ENCODE measurements at regions not wholly inside any gene's neighbourhood (a gene's known extent, or its start where the extent isn't known, plus 50 kb on each side); places are given as distances from the start of the nearest gene placed in this dataset.
"Not testable (repeated sequence)": the region's sequence is repeated elsewhere in the genome, so short reads cannot be mapped to it uniquely, and the experiment has no call there.

DNA sequence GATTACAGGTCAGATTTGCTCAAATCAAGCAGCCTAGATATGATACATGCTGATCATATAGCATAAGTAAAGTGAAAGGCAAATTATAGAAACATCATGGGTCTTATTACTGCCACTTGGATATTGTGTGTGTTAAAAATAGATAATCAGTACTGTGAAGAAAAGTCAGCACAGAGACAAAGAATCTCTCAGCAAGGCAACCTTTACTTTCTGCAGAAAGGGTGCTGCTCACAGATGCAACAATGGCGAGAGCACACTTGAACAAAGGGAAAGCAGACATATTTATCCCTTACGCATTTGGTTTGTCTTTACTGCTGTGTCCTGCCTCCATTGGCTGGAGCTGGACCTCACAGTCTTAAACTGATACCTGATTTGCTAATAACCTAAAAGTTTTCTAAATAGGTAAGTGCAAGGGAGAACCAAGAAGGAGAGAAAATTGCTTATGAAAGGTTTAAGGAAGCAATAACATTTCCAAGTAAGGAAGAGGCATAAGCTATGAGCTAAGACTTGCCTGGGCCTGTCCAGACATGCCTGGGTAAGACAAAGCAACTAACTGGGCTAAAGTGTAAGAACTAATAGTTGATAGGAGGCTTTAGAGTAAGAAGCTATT is 1310.8 kb upstream of the LRRTM3 start:
- no peak for DNase-seq

DNA sequence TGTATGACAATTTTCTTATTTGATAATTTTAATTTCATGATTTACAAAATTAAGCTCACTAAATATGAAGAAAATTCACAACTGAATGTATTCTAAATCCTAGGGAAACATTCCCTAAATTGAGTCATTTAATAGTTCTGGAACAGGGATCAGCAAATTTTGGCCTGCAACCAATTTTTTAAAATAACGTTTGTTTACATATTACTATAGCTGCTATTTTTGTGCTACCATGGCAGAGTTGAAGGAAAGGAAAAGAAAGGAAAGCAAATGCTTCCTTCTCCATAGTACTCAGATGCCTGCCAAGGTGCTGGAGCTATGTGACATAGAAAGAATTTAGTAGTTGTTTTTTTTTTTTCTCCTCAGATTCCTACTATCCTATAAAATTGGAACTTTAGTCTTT is 1307.7 kb upstream of the LRRTM3 start:
- no peak for DNase-seq

DNA sequence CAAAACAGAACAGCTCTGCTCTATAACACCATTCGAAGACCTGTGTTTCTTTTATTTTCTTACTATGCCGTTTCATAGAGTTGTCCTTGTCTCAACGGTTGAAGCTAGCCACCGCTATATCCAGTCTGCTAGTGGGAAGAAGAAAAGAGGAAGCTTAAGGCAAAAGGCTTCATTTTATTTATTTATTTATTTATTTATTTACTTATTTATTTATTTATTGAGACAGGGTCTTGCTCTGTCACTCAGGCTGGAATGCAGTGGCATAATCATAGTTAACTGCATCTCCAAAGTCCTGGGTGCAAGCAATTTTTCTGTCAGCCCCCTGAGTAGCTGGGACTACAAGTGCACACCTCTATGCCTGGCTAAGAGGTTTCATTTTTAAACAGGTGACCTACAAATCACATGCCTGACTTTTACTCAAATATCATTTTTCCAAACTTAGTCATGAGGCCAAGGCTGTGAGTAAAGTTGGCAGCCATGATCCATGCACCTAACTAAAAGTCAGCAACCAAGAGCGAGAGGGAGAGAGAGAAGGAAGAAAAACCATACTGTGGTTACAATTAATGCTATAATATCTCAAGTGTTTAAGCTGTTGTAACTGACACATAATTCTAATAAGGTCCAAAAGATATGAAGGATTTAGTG is 1305.3 kb upstream of the LRRTM3 start:
- DNase-seq, result no peak

DNA sequence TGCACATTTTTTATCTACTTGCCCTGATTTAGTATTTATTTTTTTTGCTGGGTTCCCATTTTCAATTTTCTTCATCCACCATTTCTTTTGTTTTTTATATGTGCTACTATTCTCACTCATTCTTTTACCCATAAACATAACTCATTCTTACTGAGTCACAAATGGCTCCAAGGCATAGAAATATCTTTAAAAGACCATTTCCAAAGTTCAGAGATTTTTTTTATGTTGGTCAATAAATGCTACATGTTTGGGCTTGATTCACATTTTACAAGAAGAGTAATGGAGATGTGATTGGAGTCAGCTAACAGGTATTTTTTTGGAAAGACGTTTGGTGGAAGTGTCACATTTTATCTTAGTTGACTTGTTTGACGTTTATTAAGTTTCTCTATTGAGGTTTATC is 1303.2 kb upstream of the LRRTM3 start:
- no peak for DNase-seq

DNA sequence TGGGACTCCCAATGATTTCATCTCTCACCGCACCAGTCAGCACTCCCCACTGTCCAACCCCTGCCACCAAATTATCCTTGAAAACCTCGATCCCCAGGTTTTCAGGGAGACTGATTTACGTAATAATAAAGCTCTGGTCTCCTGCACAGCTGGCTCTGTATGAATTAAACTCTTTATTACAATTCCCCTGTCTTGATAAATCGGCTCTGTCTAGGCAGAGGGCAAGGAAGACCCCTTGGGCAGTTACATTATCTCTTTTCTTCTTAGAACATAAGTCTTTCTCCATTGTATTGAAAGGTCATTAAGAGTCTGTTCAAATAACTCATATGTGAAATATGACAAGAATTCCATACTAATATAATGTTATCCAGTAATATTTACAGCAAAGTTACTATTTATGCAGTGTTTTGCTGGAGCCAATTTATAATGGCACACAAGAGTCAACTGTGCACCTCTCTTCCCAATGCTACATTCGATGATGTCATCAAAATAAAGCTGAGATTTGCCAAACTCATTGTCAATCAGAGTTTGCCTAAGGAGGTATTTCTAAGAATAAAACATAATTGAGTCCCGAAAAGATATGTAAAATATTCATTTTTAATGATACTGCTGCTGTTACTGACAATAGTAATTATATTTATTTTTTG is 1297.2 kb upstream of the LRRTM3 start:
- DNase-seq, result no peak

DNA sequence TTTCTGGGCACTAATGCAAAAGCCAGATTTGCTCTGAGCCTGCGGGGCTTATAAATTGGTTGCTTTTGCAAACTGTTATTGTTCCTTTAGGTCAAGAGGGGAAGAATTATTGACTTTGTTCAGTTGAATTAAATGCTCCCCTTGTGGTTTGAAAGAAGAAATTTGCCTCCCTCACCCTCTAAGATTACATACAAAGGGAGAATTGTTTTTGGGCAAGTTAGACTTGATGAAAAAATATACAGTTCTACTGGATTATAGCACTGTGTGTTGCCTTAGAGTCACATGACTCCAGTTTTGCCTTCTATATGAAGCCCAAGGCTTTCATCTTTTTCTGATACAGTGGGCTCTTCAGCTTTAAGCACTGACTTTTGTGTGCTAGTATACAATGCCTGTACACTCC is 1265.8 kb upstream of the LRRTM3 start:
- no peak for DNase-seq

DNA sequence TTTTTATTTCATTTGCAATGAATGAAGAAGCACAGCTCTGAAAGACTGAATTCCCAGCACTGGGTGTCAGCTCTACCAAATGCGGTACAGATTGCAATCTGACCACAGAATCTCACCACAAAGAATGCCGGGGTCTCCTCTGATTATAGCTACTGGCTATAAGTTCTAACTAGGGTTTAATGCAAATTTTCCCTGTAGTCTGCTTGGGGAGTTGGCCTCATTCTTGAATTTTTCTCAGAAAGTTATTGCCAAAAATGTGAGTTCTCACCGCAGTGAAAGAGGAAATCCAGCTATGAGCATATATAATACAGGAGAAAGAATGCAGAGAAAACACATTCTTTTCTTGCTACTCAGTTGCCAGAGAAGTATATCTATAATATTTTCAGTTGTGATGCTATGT is 1255.7 kb upstream of the LRRTM3 start:
- no peak for DNase-seq

DNA sequence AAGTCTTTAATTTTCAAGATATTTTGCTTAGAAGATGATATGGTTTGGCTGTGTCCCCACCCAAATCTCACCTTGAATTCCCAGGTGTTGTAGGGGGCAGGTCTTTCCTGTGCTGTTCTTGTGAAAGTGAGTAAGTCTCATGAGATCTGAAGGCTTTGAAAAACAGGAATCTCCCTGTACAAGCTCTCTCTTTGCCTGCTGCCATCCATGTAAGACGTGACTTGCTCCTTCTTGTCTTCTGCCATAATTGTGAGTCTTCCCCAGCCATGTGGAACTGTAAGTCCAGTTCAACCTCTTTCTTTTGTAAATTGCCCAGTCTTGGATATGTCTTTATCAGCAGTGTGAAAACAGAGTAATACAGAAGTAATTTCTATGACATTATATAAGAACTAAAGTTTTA is 1255.2 kb upstream of the LRRTM3 start:
- not testable (repeated sequence) for DNase-seq

DNA sequence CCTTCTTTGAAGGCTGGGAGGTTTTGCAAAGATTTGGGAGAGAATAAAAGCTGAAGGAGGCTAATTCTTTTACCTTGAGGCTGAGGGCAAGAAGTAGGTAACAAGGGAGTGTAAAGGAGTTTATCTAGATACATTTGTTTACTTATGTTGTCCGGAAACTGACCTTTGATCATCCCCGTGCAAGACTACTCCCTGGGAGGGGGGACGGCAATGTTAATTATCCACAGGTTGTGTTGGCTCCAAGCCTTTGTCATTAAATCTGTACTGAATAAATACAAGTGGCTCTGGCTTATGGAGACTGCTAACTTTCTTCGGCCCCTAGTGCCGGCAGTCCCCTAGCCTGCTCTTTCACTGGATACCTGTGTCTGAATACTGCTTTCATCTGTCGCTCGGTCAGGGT is 1250.6 kb upstream of the LRRTM3 start:
- DNase-seq, result no peak

DNA sequence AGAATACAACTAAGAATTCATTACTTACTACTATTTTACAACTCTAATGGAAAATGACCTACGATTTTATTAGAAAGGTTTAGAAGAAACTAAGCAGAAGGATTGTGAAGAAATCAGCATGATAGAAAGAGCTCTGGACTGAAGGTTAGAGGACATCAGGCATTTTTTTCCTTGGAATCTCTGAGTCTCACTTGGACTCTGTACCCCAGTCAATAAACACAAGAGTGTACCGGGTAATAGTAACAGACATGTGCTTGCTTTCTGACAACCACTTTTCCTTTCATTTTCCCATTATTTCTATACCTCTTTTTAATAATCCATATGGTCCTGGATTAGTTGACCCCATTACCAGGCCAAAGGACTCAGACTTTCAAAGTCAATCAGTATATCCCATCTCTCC is 1240.9 kb upstream of the LRRTM3 start:
- DNase-seq, result no peak

DNA sequence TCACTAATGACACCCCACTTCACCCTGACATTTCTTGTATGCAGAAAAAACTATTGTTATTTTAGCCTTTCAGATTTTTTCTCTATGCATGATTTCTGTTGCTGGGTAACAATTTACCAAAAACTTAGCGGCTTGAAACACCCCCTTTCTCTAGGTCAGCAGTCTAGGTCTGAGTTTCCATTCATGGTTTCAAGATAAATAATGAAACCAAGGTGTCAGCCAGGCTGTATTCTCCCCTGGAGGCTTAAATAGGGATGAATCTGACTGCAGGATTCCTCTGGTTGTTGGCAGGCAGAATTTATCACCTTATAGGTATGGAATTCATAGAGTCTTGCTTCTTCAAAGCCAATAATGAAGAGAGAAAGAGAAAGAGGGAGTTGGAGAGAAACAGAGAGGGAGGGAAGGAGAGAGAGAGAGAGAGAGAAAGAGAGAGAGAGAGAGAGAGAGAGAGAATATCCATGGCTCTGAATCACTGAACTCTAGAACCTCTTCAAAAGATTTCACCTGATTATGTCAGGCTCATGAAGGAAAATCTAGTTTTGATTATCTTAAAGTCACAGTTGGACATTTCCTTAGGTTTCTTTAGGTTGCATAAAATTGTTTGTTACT is 1224.6 kb upstream of the LRRTM3 start:
- DNase-seq, result no peak

DNA sequence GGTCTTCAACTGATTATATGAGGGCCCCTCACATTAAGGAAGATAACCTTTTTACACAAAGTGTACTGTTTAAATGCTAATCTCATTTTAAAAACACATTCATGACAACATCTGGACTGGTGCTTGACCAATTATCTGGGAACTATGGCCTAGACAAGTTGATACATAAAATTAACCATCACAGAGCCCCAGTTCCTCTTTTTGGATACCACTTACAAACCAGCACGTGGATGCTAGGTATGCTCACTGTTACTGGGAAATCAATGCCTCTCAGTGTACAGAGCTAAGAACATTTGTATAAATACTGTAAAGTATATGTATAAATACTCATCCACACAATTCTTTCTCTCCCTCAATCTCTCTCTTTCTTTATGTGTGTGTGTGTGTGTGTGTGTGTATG is 1217.8 kb upstream of the LRRTM3 start:
- DNase-seq, result no peak

DNA sequence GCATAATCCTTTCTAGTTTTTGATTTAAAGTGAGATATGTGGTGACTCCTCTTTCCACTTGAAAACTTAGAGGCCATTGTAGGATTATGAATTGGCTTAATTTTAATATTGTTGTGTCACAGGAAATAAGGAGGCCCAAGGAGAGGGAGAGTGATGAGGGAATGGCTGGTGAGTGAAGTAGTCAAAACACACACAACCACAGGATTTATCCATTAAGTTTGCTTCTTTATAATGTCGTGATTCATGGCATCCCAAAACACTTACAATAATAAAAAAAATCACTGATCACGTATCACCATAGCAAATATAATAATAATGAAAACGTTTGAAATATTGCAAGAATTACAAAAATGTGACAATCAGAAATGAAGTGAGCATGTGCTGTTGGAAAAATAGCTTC is 1215.5 kb upstream of the LRRTM3 start:
- no peak for DNase-seq

DNA sequence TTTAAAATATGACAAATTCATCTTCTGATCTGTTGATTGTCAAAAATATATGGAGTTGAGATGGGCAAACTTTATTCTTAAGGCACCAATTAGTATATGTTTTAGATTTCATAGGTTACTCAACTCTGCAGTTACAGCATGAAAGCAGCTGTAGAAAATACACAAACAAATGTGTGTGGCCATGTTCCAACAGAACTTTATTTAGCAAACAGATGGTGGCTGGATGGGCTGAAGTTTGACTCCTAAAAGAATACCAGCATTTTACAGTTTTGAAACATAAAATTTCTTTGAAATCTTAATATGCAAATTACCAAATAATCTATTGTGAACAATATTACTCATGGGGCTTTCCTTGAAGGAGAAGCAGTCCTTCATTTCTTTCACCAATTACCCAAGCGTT is 1206.0 kb upstream of the LRRTM3 start:
- DNase-seq, result no peak

DNA sequence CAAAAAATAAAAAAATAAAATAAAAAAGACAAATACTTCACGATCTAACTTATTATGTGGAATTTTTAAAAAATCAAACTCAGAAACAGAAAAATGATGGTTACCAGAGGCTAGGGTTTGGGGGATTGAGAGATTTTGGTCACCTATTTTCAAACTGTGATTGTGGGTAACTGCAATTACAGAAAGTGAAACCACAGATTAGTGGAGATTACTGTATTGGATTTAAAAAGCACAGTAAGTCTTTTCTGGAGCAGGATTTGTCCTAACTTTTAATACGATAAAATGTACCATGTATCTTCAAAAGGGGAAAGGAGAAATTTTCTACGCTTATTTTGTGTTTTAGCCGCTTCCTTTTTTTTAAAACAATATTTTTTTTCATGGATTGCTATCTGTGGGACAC is 1204.9 kb upstream of the LRRTM3 start:
- DNase-seq, result no peak

DNA sequence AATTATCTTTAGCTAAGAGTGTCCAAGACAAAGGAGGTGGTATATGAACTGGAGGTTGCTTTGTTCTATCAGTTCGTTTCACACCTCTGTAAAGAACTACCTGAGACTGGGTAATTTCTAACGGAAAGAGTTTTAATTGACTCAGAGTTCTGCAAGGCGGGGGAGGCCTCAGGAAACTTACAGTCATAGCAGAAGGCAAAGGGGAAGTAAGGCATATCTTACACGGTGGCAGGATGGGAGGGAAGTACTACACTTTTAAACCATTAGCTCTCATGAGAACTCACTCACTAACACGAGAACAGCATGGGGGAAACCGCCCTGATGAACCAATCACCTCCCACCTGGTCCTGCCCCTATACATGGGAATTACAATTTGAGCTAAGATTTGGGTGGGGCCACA is 1202.3 kb upstream of the LRRTM3 start:
- DNase-seq, result no peak

DNA sequence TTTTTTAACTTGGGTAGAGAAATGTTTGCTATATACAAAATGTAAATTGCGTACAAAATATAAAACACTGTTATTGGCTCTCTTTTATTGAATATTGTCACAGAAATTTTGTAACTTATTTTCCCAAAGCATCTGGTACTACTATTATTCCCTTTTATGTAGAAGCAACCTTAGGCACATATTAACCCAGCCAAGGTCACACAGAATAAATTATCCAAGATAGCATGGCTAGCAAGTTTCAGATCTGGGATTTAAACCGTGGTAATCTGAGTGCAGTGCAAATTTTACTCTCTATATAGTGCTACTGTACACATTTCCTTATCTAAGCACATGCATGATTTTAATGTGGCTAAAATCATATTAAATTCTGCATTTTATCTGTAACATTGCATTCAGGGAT is 1190.5 kb upstream of the LRRTM3 start:
- DNase-seq, result no peak

DNA sequence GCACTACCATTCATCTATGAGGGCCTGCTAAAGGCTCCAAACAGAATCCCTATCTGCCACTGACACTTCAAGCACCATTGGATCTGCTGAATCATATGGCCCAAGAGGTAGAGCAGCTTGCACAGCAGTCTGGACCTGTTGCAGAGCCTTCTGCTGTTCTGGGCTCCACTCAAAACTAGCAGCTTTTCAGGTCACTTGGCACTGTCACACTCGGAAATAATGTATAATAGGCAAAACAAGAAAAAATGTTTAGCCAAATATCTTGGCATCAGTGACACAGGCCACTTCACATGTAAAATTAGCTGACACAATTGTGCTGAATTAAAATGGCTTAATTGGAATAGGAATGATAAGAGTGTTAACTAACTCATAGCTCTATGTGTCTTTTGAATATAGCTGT is 1182.9 kb upstream of the LRRTM3 start:
- no peak for DNase-seq

DNA sequence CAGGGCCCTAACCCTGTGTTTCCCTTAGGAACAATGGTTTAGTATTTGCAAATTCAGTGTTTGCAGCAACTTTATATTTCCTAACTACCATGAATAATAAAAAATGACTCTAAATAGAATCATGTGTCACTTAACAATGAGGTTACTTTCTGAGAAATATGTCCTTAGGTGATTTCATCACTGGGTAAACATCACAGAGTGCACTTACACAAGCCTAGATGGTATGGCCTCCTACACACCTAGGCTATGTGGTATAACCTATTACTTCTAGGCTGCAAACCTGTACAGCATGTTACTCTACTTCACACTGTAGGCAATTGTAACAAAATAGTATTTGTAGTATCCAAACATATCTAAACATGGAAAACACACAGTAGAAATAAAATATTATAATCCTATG is 1174.6 kb upstream of the LRRTM3 start:
- DNase-seq, result no peak

DNA sequence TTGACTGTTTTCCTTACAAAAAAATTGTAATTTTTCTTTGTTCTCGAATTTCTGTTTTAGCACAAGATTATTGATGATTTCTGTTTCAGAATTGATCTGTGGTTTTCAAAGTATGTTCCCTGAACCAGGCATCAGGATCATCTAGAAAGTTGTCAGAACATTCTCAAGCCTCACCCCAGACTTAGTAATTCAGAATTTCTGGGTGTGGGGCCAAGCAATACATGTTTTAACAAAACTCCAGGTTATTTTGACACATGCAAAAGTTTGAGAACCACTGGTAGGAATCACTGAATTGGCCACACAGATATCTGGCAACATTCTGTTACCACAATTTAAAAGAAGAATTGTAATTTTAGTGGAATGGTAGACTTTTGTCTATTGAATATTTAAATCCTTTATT is 1173.9 kb upstream of the LRRTM3 start:
- no peak for DNase-seq

DNA sequence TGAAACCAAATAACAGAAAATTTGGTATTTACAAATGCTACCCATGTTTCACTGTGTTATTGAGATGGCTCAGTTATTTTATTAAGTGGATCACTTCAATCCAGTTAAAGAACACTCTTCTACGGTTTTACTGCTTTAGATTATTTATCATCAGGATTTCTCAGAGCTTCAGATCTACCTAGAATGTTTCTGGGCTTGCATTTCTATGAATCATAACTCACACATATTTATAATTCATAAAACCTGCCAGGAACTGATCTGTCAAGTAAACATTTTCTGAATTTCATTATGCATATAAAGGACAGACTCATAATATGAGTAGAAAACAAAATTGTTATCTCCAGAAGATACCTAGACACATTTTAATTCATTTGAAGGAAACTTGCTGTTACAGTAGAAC is 1172.3 kb upstream of the LRRTM3 start:
- no peak for DNase-seq

DNA sequence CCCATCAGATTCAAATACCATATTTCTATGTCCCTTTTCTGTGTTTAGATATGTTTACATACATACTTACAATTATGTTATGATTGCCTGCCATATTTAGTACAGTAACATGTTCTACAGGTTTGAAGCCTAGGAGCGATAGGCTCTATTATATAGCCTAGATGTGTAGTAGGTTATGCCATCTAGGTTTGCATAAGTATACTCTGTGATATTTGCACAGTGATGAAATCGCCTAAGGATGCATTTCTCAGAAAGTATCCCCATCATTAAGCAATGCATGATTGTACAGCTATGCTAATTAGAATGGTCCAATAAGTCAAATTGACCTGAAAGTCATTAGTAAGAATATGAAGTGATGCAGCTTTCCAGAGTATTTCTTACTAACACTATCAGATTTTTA is 1171.7 kb upstream of the LRRTM3 start:
- DNase-seq, result no peak

DNA sequence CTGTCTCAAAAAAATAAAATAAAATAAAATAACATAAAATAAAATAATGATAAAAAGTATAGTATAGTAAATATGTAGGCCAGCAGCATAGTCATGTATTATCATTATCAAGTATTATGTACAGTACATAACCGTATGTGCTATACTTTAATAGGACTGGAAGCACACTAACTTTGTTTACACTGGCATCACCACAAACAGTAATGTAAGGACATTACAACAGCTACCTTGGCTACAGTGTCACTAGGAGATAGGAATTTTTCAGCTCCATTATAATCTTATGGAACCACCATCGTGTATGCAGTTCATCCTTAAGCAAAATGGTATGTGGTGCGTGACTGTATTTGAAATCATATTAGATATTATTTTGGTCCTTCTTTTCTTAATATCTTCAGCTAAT is 1163.5 kb upstream of the LRRTM3 start:
- no peak for DNase-seq

DNA sequence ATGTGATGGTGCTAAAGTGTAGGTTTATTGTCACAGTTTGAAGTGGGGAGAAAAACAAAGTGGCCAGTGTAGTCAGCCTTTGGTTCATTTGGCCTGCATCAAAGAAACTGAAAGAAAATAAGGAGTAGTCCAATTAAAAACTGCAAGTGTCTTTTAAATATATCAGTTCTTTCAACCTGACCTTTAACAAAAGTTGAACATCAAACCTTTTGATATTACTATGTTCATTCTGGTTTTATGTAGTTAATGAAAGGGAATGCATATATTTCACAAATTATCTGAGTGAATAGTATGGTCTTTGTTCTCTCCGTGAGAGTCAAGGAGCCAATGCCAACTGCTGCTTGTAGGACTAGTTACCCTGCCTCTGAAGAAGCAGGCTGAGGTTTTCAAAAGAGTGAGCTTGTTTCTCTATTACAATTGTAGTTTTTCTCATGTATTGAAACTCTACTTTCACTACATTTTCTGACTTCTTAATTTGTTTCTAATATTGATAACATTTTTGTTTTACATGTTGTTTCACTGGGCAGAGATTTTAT is 1160.8 kb upstream of the LRRTM3 start:
- DNase-seq, result no peak
